NCI-H526 (cell line): ENCODE measurements at regions not wholly inside any gene's neighbourhood (a gene's known extent, or its start where the extent isn't known, plus 50 kb on each side); places are given as distances from the start of the nearest gene placed in this dataset.

Source experiments
- DNase-seq, 2 experiments: peaks; one replicate each; lab custom pipeline; 2025; lab: John Stamatoyannopoulos, UW

DNA sequence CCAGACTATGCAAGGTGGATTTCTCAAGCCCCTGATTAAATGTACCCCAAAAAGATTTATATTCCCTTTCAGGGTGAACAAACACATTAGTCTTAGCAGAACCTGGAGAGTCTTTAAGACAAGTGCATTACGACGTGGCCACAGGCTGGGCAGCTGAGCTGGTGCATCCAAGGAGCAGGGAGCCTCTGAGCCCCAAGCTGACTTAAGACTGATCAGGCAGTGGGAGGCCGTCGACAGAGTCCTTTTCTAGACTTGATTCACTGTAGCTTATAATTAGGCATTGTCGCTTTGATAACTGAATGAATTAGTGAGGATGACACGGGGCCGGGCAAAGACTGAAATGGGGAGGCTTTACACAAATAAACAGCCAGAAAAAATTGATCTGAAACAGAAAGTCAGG, 353.2 kb downstream of the GPAM start:
- DNase-seq: no peak

DNA sequence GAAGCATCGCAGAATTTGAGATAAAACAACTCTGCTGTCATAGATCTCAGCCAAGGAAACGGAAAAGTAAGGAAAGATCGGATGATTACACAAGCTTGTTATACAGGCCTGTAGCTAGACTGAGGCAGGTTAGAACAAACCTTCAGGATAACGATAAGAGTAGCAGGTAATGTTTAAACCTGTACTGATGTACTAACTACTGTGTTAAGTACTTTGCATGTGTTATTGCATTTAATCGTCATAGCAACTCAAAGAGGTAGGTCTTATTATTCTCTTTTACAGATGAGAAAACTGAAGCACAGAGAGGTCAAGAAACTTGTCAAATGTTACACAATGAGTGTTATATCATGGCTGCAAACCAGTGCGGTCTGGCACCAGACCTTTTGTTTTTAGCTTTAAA, 352.5 kb downstream of the GPAM start:
- no peak for DNase-seq

- DNase-seq: no peak
Observed at GRCh38 chr10:111833251-111833650, 350.3 kb downstream of the GPAM start.

- DNase-seq: no peak
Observed at GRCh38 chr10:111835574-111835973, 348.0 kb downstream of the GPAM start.

DNA sequence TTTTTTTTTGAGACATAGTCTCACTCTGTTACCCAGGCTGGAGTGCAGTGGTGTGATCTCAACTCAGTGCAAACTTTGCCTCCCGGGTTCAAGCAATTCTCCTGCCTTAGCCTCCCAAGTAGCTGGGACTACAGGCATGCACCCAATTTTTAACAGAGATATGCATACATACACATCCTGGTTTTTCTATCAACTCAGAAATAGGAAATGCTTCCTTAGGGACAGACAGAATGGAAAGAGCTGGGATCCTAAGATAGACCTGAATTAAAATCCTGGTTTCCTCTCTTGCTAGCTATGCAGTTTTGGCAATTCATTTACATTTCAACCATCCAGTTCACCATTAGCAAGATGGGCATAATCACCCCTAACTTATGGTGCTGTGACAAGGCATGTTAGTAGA, 347.5 kb downstream of the GPAM start:
- DNase-seq: no peak

- no peak for DNase-seq
Observed at GRCh38 chr10:111836571-111836970, 347.0 kb downstream of the GPAM start.

DNA sequence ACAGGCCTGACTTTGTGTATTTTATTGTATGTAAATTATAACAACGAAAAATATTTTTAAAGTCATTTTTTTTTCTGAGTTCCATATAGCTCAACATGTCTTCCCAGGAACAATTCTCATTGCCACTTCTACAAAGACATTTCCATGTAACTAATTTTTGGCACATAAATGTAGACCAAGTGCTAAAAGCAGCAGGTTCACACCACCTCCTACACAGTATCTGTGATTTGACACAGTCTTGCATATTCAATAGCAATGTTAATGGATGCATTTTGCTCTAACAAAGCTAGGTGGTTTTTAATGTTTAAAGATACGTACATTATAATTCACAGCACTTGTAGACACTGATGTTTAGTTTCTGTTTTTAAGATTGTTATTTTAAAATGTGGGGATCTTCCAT, 346.5 kb downstream of the GPAM start:
- DNase-seq: no peak

DNA sequence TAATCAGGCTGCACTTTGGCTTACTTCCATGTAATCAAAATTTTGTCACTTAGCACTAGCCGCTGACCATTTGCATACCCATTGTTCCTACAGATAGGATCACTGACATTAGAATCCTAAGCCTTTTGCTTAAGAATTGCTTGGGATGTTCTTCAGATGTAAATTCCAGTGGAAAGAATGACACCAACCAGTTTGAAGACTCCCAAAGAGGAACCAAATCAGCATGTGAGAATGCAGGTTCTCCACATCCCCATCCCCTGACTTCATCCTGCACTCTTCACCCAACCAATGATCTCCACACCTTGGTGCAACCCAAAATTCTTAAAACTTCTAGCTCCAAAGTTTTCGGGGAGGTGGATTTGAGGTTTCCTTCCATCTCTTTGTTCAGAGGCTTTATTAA, 345.6 kb downstream of the GPAM start:
- no peak for DNase-seq

DNA sequence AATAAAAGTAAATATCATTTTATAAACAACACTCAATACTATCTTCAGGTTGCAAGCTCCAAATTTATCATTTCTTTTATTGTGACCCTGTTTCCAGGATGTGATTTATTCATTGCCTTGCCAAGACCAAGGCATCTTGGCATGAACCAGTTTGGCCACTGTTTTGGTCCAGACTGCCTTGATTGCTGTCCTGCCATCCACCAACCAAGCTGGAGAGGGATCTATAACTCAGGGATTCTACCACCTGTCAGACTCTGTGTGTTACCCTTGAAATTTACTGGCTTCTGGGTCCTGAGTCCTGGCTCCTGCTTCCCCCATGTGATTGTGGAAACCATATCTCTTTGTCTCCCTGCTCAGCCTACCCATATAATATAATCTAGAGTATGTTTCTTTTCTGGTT, 343.0 kb downstream of the GPAM start:
- no peak for DNase-seq

DNA sequence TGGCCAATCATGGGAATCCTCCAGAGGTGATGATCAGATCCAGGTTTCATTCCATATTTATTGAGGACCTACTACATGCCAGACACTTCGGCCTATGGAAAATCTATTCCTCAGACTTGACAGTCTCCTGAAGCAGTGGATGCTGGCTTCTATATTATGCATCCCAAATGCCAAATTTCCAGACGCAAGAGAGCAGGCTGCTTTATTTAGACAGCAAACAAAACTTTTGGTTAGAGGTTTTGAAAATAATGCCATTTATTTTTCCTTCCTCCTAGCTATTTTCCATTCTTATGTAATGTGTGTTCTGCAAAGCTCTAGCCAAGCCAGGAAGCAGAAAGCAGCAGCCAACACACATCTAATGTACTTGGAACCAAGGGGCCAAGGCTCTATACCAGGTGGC, 330.8 kb downstream of the GPAM start:
- DNase-seq: no peak

DNA sequence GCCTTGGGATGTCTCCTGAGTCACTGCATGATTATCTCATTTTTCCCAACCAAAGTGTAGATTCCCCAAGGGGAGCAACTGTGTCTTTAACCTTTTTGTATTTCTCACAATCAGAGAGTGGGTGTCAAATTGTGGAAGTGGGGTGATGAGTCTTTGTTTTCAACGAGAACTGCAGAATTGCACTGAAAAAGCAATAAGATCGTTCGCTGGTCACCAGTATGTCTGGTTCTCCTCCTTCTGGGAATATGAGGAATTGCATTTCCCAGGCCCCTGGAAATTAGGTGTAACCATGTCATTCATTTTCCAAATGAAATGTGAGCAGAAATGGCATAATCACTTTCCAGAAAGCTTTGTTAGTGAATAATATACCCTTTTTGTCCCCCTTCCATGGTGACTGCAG, 326.9 kb downstream of the GPAM start:
- DNase-seq: no peak

DNA sequence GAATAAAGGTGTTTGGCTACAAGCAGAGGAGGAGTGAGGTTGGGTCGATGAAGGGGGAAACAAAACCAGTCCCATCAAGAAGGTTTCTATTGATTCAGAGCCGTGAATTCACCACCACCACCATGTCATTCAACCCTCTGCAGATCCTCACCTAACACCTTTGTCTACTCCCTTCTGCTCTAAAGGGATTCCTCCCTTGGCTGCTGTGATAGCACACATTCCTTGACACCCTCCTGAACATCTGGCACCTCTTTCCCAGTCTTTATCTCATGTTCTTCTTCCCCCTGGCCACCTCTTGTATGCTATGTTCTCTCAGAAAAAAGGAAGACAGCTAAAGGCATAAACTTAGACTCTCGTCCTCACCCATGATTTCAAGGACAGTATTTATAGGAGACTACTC, 318.0 kb downstream of the GPAM start:
- DNase-seq: no peak

DNA sequence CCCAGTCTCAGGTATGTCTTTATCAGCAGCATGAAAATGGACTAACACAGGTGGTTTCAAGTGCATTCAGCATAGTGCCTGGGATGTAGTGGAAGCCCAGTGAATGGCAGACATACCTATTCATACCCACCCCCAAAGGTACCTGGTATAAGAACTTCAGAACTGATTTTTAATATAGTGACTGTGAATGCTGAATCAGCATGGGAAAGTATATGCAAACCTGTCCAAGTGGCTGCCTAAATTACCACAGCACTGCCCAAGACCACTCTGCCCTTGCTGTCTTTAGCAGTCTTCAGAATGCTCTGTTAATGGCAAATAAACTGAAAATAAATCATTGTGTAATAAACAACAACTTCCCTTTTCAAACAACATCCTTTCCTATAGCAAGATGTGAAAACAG, 312.1 kb downstream of the GPAM start:
- DNase-seq: no peak

DNA sequence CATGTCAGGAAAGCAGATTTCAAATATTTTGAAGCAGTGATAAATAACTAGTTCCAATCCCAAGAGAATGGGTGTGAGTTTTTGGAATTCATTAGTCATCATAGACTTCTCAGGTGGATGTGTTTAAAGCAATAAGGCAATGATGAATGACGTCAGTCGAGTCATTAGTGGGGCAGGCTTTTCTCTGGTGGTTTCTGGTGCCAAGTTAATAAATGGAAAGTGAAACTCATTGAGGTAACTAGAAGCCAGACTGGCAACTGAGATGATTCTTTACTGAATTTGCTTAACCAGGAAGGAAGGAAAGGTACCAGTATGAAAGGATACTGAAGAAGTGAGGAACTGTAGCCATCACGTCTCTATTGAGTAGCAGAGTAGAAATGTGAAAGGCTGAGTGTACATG, 311.0 kb downstream of the GPAM start:
- DNase-seq: no peak

DNA sequence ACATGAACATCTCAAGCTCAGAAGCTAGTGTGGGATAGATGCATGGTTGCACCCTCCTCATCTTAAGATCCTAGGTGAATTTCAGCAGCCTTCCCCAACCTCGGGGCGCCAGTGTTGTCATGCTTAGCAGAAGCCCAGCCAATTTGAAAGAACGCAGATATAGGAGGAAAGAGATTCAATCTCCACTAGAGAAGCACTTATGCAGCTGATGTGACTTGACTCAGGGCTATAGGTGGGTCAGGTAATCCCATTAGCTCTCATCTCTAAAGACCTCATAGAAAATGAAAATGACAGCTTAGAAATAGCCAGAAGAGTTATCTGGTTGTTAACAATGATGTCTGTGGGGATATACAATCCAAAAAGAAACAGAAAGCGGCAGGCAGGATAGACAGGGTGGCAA, 310.5 kb downstream of the GPAM start:
- DNase-seq: no peak

- peak in 1 of 2 experiments; percentile 1 for DNase-seq
Observed at GRCh38 chr10:111873621-111874135, 309.9 kb downstream of the GPAM start.

DNA sequence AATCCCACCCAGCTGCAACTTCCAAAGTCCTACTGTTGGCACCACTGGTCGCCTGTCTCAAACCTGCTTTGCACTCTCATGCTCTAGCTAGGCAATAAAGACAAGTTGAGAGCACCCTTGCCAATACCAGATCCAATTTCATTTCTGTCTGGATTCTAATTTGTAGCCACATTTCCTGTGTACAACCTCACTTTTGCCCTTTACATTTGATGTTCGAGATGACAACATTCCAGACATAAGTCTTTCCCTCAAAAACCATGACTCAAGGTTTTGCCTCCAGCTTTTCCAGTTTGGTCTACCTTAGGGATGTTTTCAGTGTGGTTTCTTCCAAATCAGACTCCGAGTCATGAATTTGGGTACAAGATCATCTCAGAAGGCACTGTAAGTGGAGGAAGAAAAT, 309.0 kb downstream of the GPAM start:
- DNase-seq: no peak

DNA sequence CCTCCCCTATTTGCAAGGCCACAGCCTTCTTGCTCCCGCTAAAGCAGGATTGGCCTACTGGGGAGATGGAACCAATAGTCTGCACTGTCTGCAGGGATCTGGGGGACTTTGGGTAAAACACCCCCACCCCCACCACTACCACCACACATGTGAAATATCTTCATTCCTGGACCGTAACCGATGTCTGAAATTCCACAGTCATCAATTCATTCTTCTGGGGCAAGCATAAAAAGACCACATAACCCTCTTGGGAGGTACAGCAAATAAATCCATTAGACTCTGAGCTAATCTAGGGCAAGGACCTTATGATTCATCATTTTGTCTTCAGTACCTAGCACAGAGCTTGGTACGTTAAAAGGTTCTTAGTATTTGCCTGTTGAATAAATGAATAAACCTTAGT, 307.8 kb downstream of the GPAM start:
- DNase-seq: no peak

GRCh38 chr10:111877258-111877657, 306.3 kb downstream of the GPAM start:
- DNase-seq: no peak

DNA sequence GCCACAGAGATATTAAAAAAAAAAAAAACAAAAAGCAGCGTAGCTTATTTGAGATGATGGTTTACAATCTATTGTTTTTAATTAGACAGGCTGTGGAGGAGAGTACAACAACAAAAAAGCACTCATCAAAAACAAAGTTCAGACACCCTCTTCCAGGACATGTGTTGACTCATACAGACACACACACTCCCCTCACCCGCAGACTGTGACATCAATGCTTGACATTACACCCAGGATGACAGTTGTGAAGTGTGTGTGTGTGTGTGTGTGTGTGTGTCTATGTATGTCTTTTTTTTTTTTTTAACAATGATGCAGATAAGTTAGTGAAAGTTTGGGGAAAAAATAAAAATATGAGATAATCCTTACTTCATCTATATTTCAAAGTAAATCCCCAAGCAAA, 303.6 kb downstream of the GPAM start:
- DNase-seq: no peak

- no peak for DNase-seq
Observed at GRCh38 chr10:111885046-111885445, 298.5 kb downstream of the GPAM start.

DNA sequence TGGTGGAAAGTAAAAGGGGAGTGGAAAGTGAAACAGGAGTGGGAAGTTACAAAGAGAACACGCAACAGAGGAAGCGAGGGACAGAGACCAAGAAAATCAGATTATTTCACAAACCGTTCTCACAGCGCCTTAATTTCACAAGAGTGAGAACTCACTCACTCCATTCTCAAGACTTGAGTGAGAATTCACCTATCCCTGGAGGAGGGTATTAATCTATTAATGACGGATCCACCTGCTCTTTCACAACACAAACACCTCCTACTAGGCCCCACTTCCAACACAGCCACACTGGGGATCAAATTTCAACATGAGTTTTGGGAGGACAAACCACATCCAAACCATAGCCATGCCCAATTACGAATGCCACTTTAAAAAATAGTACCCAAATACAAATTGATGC, 297.6 kb downstream of the GPAM start:
- no peak for DNase-seq

DNA sequence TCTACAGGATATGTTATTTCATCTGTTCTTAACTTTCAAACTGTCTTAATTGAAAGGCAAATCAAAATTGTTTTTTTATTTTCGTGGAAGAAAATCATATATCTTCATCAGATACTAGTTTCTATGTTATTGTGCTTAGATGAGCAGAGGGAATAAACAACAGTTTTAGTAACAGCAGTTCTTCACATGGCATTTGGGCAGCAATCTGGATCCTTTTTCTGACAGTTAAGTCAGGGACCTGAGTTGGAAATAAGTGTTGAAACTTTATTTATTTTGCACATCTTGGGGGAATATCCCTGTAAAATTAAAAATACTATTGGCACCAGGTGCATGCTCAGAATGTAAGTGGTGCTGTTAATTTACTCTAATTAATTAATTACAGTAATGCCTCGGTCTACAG, 296.3 kb downstream of the GPAM start:
- DNase-seq: no peak

- no peak for DNase-seq
Observed at GRCh38 chr10:111890046-111890445, 293.5 kb downstream of the GPAM start.

- DNase-seq: no peak
Observed at GRCh38 chr10:111916011-111916410, 267.6 kb downstream of the GPAM start.
